NCI-H2107 (cell line): ENCODE measurements at regions not wholly inside any gene's neighbourhood (a gene's known extent, or its start where the extent isn't known, plus 50 kb on each side); places are given as distances from the start of the nearest gene placed in this dataset.

Experiments
- DNase-seq: peaks from one replicate; lab custom pipeline; 2025; lab: John Stamatoyannopoulos, UW

- no peak for DNase-seq
Measured at GRCh38 chr2:160955578-160955977, 204.7 kb upstream of the TANK start.

GRCh38 chr2:160956243-160956802 is 203.9 kb upstream of the TANK start:
- DNase-seq: no peak

DNA sequence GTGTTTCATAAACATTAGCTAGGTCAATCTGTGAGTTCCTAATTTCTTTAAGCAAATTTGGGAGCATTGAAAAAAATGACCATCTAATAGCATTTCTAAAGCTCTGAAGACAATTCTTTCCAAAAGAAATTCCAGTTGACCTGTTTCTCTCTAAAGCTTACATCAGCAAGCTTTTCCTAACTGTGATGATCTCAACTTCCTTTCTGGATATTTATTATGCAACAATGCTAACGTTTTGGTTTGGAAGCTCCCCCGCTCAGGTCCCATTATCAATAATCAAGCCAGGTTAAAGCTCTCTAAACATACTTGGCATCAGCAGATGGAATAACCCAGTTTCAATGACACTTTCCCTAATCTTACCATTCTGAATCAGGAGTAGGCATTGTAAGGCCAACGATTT is 196.3 kb upstream of the TANK start:
- no peak for DNase-seq

- no peak for DNase-seq
Measured at GRCh38 chr2:160967523-160967922, 192.7 kb upstream of the TANK start.

DNA sequence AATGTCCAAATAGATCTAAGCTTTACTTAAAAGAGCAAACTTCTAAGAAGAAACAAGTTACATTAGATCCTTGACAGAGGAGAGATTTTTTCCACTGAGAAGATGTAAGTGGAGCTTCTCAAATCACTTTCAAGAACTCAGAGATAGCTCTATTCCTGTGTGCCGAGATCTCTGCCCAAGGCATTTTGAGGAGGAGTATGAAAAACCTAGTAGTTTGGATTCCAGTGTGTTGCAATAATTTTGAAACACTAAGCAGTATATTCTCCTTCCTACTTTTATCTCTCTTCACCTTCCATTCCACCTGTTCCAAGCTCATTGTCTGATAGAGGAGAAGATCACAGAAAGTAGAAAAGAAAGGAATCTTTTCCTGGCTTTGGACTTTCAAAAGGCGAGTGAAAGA is 192.0 kb upstream of the TANK start:
- no peak for DNase-seq

GRCh38 chr2:160970052-160970965 is 189.9 kb upstream of the TANK start:
- DNase-seq: peak; percentile 23

GRCh38 chr2:160973991-160974390 is 186.2 kb upstream of the TANK start:
- DNase-seq: no peak

GRCh38 chr2:160974803-160975202 is 185.4 kb upstream of the TANK start:
- DNase-seq: no peak

DNA sequence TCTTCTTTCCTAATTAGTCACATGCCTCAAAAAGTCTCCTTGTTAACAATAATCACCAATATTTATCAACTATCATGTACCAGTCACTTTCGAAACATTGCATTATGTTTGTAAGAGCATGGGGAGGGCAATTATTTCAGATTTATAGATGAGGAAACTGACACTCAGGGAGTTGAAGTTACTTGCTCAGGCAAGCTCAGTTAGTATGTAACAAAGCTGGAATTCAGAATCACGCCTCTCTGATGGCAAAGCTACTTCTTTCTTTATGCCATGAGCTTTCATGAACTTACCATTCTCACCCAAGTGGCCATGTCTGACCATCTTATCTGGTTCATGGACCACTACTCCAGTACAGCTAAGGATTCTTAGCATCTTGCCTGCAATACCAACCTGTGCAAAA is 183.4 kb upstream of the TANK start:
- DNase-seq: no peak

DNA sequence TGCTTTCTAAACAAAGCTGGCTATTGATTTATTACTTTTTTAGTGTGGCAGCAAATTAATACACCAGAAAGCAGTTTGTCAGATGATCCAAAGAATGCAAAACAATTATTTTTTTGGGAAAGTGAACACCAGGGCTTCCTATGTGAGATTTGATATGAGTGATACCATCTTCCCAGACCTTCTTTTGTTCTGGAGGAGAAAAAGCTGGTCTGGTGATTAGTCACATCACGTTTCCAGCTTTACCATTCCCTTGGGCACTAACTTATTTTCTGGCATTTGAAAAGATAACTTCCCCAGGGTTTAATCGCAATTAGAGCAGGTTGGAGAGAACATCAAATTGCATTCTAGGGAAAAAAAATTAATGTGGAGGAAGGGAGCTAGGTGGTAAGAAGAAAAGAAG is 182.9 kb upstream of the TANK start:
- DNase-seq: no peak

DNA sequence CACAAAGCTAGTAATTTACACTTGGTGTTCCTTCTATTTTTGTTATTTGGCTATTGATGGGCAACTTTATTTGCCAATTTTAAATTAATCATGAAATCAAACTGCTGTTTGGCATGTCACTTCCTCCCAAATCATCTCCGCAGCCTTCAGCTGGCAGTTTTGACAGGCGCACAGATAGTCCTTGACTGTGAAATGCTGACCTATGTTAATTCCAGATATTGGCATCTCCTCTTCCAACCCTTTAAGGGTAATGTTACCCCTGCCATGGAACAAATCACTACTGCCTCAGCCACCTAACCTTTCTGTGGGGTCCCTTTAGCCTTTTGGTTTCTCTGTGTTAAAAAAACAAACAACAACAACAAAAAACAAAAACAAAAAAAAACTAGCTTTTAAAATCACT is 182.4 kb upstream of the TANK start:
- DNase-seq: no peak

GRCh38 chr2:160984426-160985077 is 175.7 kb upstream of the TANK start:
- DNase-seq: no peak

DNA sequence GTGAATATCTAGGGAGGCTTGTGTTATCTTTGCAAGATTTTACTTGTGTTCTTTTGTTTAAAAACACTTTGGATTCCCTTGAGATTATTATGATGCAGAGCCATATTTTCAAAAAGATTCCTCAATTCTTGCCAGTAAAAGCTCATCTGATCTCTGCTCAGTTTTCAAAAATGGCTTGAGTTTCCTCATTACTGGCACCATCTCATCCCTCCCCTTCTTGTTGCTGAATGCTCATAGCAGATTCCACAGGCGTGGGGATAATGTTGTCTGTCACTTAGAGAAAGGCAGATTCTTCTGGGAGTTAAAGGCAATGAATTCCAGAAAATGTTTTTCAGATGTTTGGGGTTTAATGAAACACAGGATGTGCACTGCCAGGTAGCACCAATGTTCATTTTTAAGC is 170.4 kb upstream of the TANK start:
- DNase-seq: no peak

GRCh38 chr2:160993654-160994061 is 166.6 kb upstream of the TANK start:
- peak; percentile 10 for DNase-seq

DNA sequence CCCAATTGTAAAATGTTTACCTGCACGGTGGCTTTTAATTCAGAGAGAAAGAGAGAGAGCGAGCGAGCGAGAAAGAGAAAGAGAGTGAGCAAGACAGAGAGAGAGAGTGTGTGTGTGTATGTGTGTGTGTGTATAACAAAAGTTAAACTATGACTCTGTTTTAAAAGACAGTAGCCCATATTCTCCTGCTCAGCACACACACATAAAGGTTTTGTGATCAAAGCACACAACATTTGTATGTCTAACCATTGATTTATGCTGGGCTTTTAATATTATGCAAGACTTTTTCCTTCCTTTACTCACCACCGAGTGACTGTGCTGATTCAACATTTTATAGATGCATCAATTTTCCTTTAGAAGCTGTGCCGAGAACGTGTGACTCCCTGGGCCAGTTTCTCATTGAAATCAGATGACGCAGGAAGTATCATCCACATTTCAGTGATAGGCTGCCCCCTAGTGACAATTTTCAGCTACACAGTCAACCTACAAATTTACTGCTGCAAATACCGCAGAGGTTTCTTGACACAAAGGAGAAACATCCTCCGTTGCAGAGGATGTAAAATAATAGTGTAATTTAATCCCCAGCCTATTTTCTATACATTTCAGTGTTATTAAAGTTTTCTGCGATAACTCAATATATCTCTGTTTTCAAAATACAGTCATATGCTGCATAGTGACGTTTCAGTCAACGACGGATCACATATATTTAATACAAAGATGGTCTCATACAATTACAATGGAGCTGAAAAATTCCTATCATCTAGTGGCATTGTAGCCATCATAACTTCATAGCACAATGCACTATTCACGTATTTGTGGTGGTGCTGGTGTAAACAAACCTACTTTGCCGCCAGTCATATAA is 165.9 kb upstream of the TANK start:
- peak; percentile 52 for DNase-seq

GRCh38 chr2:160996584-160996983 is 163.6 kb upstream of the TANK start:
- DNase-seq: no peak

- no peak for DNase-seq
Measured at GRCh38 chr2:161004379-161004778, 155.8 kb upstream of the TANK start.

- no peak for DNase-seq
Measured at GRCh38 chr2:161005170-161005569, 155.1 kb upstream of the TANK start.

DNA sequence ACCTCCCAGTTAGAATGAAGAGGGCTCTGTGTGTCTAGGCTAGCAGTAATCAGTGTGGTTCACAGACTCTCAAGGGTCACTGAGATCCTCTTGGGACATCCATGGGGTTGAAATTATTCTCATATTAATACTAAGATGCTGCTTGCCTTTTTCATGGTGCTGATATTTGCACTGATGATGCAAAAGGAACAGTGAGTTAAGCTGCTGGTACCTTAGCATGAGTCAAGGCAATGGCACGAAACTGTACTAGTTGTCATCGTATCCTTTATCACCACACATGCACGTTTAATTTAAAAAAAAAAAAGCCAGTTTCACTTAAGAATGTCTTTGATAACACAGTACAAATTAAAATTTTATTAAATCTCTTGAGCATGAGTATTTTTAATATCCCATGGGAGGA is 151.9 kb upstream of the TANK start:
- DNase-seq: no peak

DNA sequence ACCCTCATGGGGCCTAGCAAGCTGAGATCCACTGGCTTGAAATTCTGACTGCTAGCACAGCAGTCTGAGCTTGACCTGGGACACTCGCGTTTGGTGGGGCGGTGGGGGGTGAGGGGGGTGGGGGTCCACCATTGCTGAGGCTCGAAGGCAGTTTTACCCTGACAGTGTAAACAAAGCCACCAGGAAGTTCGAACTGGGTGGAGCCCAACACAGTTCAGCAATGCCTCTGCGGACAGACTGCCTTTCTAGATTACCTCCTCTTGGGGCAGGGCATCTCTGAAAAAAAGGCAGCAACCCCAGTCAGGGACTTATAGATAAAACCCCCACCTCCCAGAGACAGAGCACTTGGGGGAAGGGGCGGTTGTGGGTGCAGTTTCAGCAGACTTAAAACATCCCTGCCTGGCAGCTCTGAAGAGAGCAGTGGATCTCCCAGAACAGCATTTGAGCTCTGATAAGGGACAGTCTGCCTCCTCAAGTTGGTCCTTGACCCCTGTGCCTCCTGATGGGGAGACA is 149.7 kb upstream of the TANK start:
- DNase-seq: no peak

DNA sequence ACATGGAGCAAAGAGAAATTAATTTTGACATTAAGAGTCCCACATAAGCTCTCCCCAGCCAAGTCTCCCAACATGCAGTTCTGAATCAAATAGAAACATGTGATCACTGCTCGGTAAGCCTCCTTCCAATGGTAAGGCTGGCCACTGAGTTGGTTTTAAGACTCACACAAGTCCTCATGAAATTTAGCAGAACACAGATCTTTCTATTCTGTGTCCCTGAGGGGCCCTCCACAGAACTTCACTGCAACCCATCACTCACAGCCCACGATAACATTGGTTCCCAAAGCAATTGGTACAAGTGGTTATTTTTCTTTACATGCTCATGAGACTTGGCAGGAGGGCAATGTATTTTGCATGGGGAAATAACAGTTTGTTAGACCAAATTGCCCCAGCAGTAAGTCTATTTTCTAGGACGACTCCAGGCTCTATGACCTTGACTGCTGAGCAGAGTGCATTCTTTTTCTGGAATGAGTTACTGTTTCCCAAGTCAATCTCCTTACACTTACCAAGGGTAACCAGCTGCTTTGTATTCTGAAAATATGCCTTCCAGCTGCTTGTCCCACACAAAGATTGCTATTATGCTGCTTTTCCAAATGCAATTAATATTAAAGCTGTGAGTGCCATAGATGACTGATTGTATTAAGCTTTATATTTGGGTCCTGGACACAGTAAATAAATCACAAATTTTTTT is 142.3 kb upstream of the TANK start:
- DNase-seq: no peak
